Spleen (tissue), 11 donors: ENCODE measurements at regions not wholly inside any gene's neighbourhood (a gene's known extent, or its start where the extent isn't known, plus 50 kb on each side); places are given as distances from the start of the nearest gene placed in this dataset.

Experiments used
- DNase-seq: peaks from one replicate; pipeline ENCODE4 v3.0.0-alpha.2; 2020
- H3K27ac ChIP-seq, 8 donors: fragments of 200-600 bp; sonication (generic) in 7 of 8; 1 replicate in 4 of 8; 2 replicates in 4 of 8; pipeline versions ENCODE4 v1.5.0 to v1.8.0; 2016 to 2021; ENCODE audit warnings: inconsistent platforms in 4 of 8, mild to moderate bottlenecking in 4 of 8, moderate library complexity in 1 of 8
- H3K27me3 ChIP-seq, 7 donors: fragments of 200-600 bp; sonication (generic) in 6 of 7; replicated peaks in 1 of 7; 1 replicate in 4 of 7; 2 replicates in 3 of 7; pipeline versions ENCODE4 v1.5.0 to v1.8.0; 2016 to 2021; ENCODE audit warnings: inconsistent platforms in 3 of 7, mild to moderate bottlenecking in 1 of 7
- H3K36me3 ChIP-seq, 6 donors: fragments of 200-600 bp; sonication (generic) in 5 of 6; 1 replicate in 4 of 6; 2 replicates in 2 of 6; pipeline versions ENCODE4 v1.5.0 to v1.8.0; 2016 to 2021; ENCODE audit warnings: inconsistent platforms in 2 of 6
- H3K4me1 ChIP-seq, 6 donors: fragments of 200-600 bp; sonication (generic) in 5 of 6; 1 replicate in 3 of 6; 2 replicates in 3 of 6; pipeline versions ENCODE4 v1.5.0 to v1.8.0; 2016 to 2021; ENCODE audit warnings: inconsistent platforms in 3 of 6
- H3K4me3 ChIP-seq, 8 donors: fragments of 200-600 bp; sonication (generic) in 7 of 8; 1 replicate in 4 of 8; 2 replicates in 4 of 8; pipeline versions ENCODE4 v1.5.0 to v1.8.0; 2016 to 2021; ENCODE audit warnings: inconsistent platforms in 4 of 8, mild to moderate bottlenecking in 4 of 8, moderate library complexity in 2 of 8
- H3K9me3 ChIP-seq, 8 donors: fragments of 200-600 bp; sonication (generic) in 7 of 8; 1 replicate in 4 of 8; 2 replicates in 4 of 8; pipeline versions ENCODE4 v1.5.0 to v1.8.0; 2016 to 2021; ENCODE audit warnings: inconsistent platforms in 4 of 8
- POLR2A ChIP-seq, 3 donors: fragments of 450-650 bp; IDR thresholded peaks; one replicate each; pipeline ENCODE4 v1.5.1; 2017; ENCODE audit warnings: antibody characterized with exemption in 3 of 3, mild to moderate bottlenecking in 1 of 3
- POLR2AphosphoS5 ChIP-seq, 3 donors: sonication (generic); formaldehyde crosslinking; IDR thresholded peaks; one replicate each; pipeline ENCODE4 v1.5.1; 2017; ENCODE audit warnings: antibody characterized with exemption in 3 of 3
- WGBS, 5 donors: extraction: QIAGEN DNeasy Blood & Tissue Kit in 3 of 5; methylation state at CpG; one replicate each; pipeline versions ENCODE4 v1.1.5 to v1.1.7; 2013 to 2018; 5-methylcytosine and 5-hydroxymethylcytosine counted together
- intact Hi-C: fragments of 100-400 bp; cut with DNase I; formaldehyde crosslinking; loops from one replicate; pipeline ENCODE4 v1.15.0; 2023; ENCODE audit warnings: low total_unique reads
- TF ChIP-seq, protein P1 (sequence below), 11 experiments: fragments of 200-600 bp in 7 of 11; fragments of 450-650 bp in 4 of 11; sonication (generic) in 4 of 11; IDR thresholded peaks in 8 of 11; conservative IDR thresholded peaks in 3 of 11; 1 replicate in 7 of 11; 2 replicates in 4 of 11; pipeline versions ENCODE4 v1.4.0 to v1.8.0; 2016 to 2021; ENCODE audit warnings: antibody characterized with exemption in 11 of 11, inconsistent platforms in 4 of 11, mild to moderate bottlenecking in 1 of 11
- donor health status: healthy with polysubstance abuse.
- donor health status: DM: no; HTN: no; CAD: no; lungs with moderate emphysema.
- donor health status: DM: no; HTN: no; CAD: no.
- donor health status: Bipolar disorder and iron deficiency.
- donor health status: healthy.
- donor health status: DM: no; HTN: no; CAD: no.
- donor health status: DM: yes; HTN: yes; CAD: no.

DNA sequence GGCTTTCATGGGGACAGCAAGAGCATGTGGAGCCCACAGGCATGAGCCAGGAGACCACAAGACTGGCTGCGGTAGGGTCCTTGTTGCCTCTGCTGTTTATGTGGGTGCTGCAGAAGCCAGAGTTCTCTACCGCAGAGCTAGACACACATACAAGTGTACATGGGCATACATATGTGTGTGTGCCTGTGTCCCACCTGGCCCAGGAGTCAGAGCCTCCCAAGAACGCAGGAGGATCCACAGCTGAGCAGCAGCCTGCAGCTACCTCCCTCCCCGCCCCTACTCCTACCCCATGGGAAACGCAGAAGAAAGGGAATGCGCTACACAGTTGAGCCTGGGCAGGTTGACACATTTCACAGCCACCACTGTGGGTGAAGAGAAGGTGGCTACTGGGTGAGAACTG is 438.1 kb upstream of the SMIM21 start:
- H3K36me3 ChIP-seq, result no peaks in the 10 kb centered on the region
- no peaks in the 10 kb centered on the region for H3K4me1 ChIP-seq
- TF ChIP-seq POLR2AphosphoS5 (IDR thresholded peaks at IDR 0.05), result no peak
- TF ChIP-seq, protein P1, sequence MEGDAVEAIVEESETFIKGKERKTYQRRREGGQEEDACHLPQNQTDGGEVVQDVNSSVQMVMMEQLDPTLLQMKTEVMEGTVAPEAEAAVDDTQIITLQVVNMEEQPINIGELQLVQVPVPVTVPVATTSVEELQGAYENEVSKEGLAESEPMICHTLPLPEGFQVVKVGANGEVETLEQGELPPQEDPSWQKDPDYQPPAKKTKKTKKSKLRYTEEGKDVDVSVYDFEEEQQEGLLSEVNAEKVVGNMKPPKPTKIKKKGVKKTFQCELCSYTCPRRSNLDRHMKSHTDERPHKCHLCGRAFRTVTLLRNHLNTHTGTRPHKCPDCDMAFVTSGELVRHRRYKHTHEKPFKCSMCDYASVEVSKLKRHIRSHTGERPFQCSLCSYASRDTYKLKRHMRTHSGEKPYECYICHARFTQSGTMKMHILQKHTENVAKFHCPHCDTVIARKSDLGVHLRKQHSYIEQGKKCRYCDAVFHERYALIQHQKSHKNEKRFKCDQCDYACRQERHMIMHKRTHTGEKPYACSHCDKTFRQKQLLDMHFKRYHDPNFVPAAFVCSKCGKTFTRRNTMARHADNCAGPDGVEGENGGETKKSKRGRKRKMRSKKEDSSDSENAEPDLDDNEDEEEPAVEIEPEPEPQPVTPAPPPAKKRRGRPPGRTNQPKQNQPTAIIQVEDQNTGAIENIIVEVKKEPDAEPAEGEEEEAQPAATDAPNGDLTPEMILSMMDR (IDR thresholded peaks at IDR 0.05 in 8 of 11, conservative IDR thresholded peaks at IDR 0.05 in 3 of 11), result no peak
- no peak for TF ChIP-seq POLR2A (IDR thresholded peaks at IDR 0.05)
- peaks cover 0 to 5% (median 0%) of the 10 kb centered on the region in 8 donors for H3K9me3 ChIP-seq
- H3K4me3 ChIP-seq, result no peak overlapping the region
- intact Hi-C loops, result no loop called here
- H3K27ac ChIP-seq, result no peak overlapping the region
- DNase-seq, result no peak
- WGBS, 5 donors, result 86 to 97% (median 92%) methylated on average over 6 of the region's 6 CpGs
- H3K27me3 ChIP-seq, result no peaks in the 10 kb centered on the region

DNA sequence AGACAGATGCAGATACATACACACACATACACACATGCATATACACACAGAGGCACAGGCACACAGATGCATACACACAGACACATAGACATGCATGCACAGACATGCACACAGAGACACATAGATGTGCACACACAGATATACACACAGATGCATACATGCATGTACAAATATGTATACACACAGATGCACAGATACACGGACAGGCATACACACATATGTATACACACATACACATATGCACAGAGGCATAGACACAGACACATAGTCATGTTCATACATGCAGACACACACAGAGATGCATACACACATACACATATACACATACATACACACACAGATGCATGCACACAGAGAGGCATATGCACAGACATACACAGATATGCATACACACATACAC is 437.3 kb upstream of the SMIM21 start:
- Histone ChIP-seq H3K27me3 (peaks cover 0 to 6% (median 0%) of the 10 kb centered on the region in 7 donors), H3K9me3 (peaks cover 0 to 5% (median 0%) of the 10 kb centered on the region in 8 donors), H3K36me3 (no peaks in the 10 kb centered on the region), H3K27ac (no peak overlapping the region), H3K4me3 (no peak overlapping the region), H3K4me1 (no peaks in the 10 kb centered on the region)
- no peak for DNase-seq
- TF ChIP-seq POLR2AphosphoS5 (IDR thresholded peaks at IDR 0.05), result no peak
- TF ChIP-seq POLR2A (IDR thresholded peaks at IDR 0.05), result no peak
- TF ChIP-seq, protein P1 (IDR thresholded peaks at IDR 0.05 in 8 of 11, conservative IDR thresholded peaks at IDR 0.05 in 3 of 11), result no peak
- intact Hi-C loops, result no loop called here
- WGBS, 5 donors, result 79 to 100% (median 93%) methylated on average over 1 of the region's 1 CpG

DNA sequence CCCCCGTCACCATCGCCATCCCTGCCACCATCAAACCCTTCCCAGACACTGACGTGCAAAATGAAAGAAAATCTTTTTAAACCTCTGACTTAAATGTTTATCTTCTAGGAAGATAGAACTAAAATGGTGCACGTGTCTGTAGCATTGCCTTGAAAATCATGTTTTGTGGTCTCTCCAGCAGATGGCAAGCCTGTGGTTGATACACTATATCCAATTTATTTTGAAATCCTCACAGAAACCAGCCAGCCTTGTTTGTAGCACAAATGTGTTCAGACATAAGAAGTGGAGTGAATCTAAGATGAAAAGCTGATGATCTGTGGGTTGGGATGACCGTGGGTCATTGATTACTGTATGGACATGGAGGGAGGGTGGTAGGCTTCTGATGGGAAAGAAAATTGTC is 436.2 kb upstream of the SMIM21 start:
- no peak for DNase-seq
- H3K4me3 ChIP-seq, result no peak overlapping the region
- H3K27ac ChIP-seq, result no peak overlapping the region
- no peaks in the 10 kb centered on the region for H3K4me1 ChIP-seq
- H3K9me3 ChIP-seq, result peaks cover 0 to 5% (median 0%) of the 10 kb centered on the region in 8 donors
- intact Hi-C loops, result no loop called here
- H3K36me3 ChIP-seq, result no peaks in the 10 kb centered on the region
- no peak for TF ChIP-seq POLR2AphosphoS5 (IDR thresholded peaks at IDR 0.05)
- no peak for TF ChIP-seq POLR2A (IDR thresholded peaks at IDR 0.05)
- TF ChIP-seq, protein P1 (IDR thresholded peaks at IDR 0.05 in 8 of 11, conservative IDR thresholded peaks at IDR 0.05 in 3 of 11), result no peak
- H3K27me3 ChIP-seq, result peaks cover 0 to 6% (median 0%) of the 10 kb centered on the region in 7 donors
- 63 to 81% (median 75%) methylated on average over 5 of the region's 5 CpGs for WGBS, 5 donors

DNA sequence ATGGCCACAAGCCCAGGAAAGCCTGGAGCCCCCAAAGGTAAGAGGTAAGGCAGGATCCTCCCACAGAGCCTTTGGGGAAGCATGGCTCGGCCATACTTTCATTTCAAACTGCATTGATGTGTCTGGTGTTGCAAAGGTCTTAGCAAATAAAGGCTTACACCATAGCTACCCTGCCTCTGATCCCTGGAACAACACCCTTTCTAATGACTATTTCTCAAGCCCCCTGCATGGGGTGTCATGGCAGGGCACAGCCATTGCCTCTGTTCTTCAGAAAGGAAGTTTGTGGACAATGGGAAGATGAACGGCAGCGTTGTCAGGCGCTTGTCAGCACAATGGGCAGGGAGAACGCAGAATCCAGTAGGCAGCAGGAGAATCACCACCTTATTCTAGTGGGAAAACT is 435.0 kb upstream of the SMIM21 start:
- 78 to 91% (median 82%) methylated on average over 5 of the region's 5 CpGs for WGBS, 5 donors
- Histone ChIP-seq H3K27ac (no peak overlapping the region), H3K36me3 (no peaks in the 10 kb centered on the region), H3K9me3 (peaks cover 0 to 5% (median 0%) of the 10 kb centered on the region in 8 donors), H3K4me1 (no peaks in the 10 kb centered on the region), H3K4me3 (no peak overlapping the region), H3K27me3 (peaks cover 0 to 6% (median 0%) of the 10 kb centered on the region in 7 donors)
- intact Hi-C loops, result no loop called here
- no peak for DNase-seq
- no peak for TF ChIP-seq POLR2A (IDR thresholded peaks at IDR 0.05)
- TF ChIP-seq, protein P1 (IDR thresholded peaks at IDR 0.05 in 8 of 11, conservative IDR thresholded peaks at IDR 0.05 in 3 of 11), result no peak
- TF ChIP-seq POLR2AphosphoS5 (IDR thresholded peaks at IDR 0.05), result no peak
